AG09309 (cell line): ENCODE measurements at regions not wholly inside any gene's neighbourhood (a gene's known extent, or its start where the extent isn't known, plus 50 kb on each side); places are given as distances from the start of the nearest gene placed in this dataset.

ENCODE experiments used
- DNase-seq: peaks from one replicate; pipeline ENCODE4 v3.0.0-alpha.2; 2010; ENCODE audit warnings: low read depth
- H3K4me3 ChIP-seq: 2 replicates; pipeline ENCODE4 v1.5.1; 2011; ENCODE audit warnings: mild to moderate bottlenecking, low read depth, low read length, moderate library complexity; ENCODE audit not compliant: control insufficient read depth
- CTCF ChIP-seq: IDR thresholded peaks from 2 replicates; pipeline ENCODE4 v1.5.1; 2011; ENCODE audit warnings: mild to moderate bottlenecking, low read depth, low read length, inconsistent platforms; ENCODE audit not compliant: insufficient read depth, control insufficient read depth; ENCODE audit errors: missing control alignments

DNA sequence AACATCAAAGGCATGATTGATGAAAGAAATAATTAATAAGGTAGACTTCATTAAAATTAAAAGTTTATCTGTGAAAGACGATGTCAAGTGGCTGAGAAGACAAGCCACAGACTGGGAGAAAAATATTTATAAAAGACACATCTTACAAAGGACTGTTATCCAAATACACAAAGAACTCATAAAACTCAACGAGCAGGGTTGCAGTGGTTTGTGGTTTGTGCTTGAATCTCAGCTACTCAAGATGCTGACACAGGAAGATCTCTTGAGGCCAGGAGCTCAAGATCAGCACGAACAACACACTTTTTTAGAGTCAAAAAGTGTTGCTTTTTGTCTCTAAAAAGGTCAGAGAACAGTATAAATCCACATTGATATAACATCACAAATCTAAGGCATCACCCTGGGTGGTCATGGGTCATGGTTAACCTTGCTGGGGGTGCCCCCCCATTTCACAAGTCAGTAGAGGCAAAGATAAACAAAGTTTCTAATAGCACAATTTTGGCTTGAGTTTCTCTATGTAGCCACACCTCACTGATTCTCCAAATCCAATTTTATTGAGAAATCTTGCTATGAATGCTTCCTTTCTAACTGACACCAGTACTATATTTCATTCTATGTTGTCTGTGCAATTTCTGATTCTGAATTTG lies 342.9 kb upstream of the RPS23 start:
- no peak overlapping the region for H3K4me3 ChIP-seq
- no peak for TF ChIP-seq CTCF
- no peak for DNase-seq

DNA sequence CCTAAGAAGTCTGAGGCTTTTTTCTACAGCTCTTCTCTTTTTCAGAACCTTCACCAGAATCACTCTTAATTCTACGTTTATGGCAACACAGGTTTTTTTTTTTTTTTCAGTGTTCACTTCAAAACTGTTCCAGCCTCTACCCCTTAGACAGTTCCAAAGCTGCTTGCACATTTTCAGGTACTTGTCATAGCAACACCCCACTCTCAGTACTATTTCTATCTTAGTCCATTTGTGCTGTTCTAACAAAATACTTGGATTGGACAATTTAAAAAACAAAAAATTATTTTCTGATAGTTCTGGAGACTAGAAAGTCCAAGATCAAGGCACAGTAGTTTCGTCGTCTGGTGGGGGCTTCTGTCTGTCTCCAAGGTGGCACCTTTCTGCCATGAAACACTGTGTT lies 340.9 kb upstream of the RPS23 start:
- no peak overlapping the region for H3K4me3 ChIP-seq
- no peak for DNase-seq
- TF ChIP-seq CTCF: no peak

DNA sequence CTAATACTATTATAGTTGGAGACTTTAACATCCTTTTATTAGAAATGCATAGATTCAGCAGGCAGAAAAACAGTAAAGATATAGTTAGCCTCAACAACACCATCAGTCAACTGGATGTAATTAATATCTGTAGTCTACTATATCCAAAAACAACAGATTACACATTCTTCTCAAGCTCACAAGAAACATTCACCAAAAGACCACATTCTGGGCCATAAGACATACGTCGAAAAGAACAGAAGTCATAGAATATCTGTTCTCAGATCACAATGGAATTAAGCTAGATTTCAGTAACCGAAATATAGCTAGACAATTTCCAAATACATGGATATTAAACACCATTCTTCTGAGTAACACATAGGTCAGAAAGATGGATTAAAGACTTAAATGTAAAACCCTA lies 336.6 kb upstream of the RPS23 start:
- no peak overlapping the region for H3K4me3 ChIP-seq
- DNase-seq: no peak
- TF ChIP-seq CTCF: no peak

DNA sequence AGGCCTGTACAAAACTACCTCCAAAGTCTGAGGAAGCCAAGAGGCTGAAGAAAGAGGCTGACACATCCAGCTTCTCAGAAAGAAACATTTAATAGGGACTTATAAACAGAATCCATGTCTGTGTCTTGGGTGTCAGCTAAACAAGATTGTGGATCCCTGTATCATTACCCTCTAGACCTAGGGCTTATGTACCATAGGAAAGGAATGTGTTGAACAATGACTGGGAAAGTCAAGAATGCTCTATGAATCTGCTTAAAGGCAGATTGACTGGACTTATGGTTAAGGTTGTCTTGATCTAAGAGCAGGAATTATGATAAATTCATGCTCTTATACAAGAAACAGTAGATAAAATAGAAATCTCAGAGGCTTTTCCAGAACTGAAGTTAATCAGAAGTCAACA lies 335.7 kb upstream of the RPS23 start:
- no peak for TF ChIP-seq CTCF
- no peak overlapping the region for H3K4me3 ChIP-seq
- DNase-seq: no peak

- TF ChIP-seq CTCF: no peak
- no peak for DNase-seq
- no peak overlapping the region for H3K4me3 ChIP-seq
Observed at GRCh38 chr5:82610686-82611085, 332.5 kb upstream of the RPS23 start.

DNA sequence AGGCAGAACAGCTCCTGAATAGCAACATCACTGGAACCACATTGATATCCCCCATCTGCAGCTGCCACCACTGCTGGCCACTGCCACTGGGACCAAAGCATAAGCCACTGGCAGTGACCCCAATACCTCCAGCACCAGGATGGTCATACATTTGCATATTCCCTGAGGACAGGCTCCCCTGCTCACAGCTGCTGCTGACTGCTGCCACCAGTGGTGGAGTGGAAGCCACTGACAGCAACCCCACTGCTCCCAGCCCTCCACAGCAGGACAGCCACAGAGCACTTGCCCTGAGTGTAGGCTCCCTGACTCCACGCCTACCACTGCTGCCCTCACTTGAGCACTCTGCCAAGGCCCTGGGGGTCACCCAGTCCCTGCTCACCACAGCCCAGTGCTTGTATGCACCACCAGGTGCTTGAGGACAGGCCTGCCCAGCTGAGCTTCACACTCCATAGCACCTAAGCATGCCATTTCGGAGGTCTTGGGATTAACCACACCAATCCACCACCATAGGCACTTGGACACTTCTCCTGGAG lies 327.4 kb upstream of the RPS23 start:
- no peak for DNase-seq
- no peak overlapping the region for H3K4me3 ChIP-seq
- no peak for TF ChIP-seq CTCF
